ENCODE measurements at regions not wholly inside any gene's neighbourhood (a gene's known extent, or its start where the extent isn't known, plus 50 kb on each side); places are given as distances from the start of the nearest gene placed in this dataset.
"Not testable (repeated sequence)": the region's sequence is repeated elsewhere in the genome, so short reads cannot be mapped to it uniquely, and the experiment has no call there.

DNA sequence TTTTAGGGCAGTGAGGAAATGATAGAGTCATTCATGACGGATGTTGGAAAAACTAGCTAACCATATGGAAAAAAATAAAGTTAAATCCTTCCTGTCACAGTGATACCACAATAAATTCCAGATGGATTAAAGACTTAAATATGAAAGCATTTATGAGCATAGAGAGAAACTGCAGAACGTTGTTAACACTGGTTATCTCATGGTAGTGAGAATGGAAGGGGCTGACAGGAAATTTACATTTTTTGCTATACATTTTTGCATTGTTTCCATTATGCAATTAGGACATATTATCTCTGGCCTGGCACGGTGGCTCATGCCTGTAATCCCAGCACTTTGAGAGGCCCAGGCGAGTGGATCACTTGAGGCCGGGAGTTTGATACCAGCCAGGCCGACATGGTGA lies 130.5 kb upstream of the VOPP1 start:
- not testable (repeated sequence) for DNase-seq (ENCODE audit: low spot score)

DNA sequence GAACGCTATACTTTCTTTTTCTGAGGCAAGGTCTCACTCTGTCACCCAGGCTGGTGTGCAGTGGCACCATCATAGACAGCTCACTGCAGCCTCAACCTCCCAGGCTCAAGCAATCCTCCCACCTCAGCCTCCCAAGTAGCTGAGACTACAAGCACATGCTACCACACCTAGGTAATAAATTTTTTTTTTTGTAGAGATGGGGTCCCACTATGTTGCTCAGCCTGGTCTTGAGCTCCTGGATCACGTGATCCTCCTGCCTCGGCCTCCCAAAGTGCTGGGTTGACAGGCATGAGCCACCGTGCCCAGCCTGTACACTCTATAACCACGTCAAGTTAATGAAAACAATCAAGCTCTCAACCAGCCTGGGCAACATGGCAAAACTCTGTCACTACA lies 127.1 kb upstream of the VOPP1 start:
- DNase-seq (ENCODE audit: low spot score): not testable (repeated sequence)

DNA sequence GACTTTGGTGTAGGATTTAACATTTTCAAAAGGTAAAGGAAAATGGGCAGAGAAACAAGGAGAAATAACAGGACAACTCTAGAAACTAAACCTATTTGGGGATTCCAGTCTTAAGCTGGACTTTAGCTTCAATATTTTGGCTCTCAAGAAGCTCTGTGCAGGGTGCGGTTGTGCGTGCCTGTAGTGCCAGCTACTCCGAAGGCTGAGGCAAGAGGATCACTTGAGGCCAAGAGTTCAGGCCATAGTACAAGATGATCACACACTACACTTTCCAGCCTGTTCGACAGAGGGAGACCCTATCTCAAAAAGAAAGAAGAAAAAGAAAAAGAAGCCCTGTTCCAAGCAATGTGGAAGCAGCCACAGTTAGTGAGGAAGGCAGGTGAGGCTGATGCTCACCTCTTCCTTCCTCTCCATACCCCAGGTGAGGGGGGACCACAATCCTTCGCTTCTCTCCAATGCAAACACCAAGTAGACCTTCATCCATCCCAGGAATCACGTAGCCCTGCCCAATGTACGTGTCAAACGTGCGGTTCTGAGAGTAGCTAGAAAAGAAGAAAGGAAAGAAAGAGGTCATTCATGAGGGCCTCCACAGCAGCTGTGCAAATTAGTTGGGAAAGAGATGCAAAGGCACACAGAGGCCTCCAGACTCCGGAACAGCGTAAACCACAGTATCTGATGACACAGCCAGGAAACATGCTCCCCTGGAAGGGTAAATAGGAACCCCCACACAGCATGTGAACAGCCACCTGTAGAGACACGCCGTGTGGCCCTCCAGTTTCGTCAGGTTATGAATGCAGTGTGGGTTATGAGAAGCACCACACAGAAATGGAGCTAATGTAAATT lies 126.5 kb upstream of the VOPP1 start:
- not testable (repeated sequence) for DNase-seq (ENCODE audit: low spot score)

DNA sequence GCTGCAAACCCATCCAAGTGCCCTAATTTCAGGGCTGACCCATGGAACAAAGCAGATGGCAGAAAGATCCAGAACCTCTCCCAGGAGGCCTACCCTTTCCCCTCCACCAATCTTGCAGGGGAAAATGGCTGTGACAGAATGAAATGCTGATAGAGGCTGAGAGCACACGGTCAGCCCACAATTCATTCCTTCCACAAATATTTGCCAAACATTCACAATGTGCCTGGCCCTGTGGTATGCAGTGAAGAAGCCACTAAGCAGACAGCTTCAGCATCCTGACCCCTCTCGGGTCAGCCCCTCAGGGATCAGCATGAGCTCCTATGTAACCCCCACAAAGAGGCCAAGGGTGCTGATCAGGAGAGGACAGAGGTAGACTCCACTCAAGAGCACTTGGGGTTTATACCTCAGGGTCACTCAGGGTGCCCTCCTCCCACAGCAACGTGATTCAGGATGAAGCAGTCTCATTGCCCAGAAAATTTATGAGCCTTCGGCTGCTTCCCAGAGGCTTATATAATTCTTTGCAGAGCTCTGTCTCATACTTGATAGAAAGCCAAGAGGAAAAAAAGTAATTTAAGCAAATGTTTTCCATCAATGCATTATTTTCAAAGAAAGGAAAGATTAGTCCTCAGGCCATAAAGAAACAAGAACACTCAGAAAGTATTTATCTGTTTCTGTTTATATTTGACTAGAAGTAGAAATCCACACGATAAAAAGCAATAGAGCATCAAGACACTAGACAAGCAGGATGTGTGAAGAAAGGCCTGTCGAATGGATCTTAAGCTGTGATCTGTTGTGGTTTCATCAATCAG lies 123.8 kb upstream of the VOPP1 start:
- DNase-seq (ENCODE audit: low spot score): not testable (repeated sequence)

DNA sequence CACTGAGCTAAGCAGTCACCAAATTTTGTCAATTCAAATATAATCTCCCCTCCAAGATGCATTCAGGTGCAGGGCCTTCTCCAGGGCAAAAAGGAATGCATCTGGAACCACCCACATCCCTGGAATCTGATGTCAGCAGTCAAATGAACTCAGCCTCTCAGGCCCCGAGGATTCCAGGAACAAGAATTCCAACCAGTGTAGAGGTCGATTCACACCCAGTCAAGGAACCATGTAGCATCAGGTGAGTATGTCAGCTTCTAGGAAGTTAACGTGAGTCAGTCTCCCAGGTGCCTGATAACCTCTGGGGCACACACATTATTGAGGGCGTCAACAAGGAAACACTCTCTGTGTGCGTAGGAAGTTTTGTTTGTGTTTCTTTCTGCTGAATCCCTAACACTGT lies 122.2 kb upstream of the VOPP1 start:
- not testable (repeated sequence) for DNase-seq (ENCODE audit: low spot score)

DNA sequence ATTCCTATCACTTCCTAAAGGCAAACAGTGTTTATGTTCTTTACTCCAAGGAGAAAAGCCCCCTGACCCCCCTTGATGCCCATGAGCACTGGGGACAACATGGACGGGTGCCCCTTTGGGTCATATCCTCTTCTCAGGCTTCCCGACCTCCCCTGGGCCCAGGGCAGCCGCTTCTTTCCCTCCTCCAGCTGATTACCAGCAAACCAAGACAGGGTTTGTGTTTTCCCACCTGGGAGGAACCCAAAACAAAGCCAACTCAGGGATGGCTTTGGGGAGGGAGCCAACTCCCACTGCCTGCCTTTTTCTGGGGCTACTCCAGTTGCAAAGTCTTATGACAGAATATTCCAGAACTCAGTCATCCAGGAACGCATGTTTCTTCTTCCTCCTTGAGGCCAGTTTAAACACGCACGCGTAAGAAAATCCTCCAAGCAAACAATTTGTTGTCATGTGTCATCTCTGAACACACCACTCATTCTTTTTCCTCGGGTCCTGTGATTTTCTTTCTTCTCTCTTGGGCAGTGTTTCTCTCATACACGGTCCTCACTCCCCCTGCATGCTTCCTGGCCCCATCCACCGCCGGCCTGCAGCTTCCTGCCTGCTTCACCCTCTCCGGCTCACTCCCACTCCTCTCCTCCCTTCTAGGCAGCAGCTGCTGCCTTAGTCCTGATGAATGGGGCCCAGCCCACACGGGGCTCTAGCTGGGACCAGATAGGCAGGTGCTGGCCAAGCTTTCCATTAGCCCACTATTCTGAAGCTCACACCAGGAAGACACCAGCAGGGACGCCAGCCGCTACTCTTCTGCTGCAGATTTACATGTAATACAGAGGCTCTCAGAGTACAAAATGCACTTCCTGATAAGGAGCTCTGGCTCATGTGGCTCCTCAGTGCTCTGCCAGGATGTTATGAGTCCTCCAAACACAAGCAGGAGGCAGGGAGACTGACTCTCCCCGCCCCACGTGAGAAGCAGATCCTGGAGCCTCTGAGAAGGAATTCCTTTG lies 116.7 kb upstream of the VOPP1 start:
- DNase-seq (ENCODE audit: low spot score): not testable (repeated sequence)

DNA sequence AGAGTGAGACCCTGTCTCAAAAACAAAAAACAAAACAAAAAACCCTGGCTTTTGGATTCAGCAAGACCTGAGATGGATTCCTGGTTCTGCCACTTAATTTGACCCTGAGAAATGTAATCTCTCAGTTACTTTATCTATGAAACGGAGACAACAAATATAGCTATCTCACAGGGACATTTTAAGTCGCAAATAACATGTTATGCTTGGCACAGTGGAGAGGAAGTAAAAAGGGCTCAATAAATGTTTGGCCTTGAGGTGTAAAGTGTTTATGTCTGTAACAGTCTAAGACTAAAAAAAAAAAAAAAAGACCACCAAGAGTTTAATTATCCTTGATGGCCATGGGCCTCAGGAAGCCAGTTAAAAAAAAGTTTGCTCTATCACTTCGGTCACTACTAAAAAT lies 116.0 kb upstream of the VOPP1 start:
- not testable (repeated sequence) for DNase-seq (ENCODE audit: low spot score)

DNA sequence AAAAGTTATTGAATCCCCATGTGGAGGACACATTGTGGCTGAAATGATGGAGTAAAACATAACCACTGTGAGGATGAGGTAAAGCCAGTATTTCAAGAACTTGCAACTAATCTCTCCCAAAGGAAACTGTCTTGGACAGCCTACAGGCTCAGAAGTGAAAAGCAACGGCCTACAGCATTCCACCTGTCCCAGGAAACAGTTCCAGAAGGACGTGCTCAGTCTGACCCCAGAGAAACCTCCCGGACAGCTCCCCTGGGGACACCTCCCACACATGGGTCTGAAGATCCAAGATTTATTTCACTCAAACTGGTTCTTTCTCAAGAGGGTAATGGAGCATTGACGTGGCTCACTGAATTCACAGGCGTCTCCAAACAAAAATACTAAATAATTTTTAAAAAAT lies 115.0 kb upstream of the VOPP1 start:
- not testable (repeated sequence) for DNase-seq (ENCODE audit: low spot score)

DNA sequence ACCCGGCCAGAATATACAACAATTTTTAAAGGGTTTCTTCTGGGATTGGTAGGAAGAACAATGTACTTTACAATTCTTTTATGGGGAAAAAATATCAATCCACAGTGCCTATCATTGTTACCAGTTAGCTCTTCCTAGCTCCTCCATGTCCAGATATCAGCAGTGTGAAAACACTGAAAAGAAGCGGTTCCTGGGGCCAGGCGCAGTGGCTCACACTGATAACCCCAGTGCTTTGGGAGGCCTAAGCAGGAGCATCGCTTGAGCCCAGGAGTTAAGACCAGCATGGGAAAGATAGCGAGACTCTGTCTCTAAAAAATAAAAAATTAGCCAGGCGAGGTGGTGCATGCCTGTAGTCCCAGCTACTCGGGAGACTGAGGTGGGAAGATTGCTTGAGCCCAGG lies 114.5 kb upstream of the VOPP1 start:
- not testable (repeated sequence) for DNase-seq (ENCODE audit: low spot score)

DNA sequence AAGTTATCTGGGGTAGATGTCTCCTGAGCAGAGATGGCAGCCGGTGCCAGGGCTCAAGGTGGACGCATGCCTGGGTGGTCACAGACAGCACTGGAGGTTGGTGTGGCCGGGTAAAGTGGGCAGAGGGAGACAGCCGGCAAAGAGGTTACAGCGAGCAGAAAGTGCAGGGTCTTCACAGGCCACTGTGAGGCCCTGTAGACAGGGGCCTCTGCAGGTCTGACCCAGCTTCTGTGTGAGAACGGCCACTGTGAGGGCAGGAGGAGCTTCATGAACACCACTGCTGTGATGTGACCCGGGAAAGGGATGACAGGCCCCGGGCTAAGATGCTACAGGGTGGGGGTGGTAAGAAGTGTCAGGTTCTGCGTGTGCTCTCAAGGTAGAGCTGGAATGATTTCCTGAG lies 111.2 kb upstream of the VOPP1 start:
- not testable (repeated sequence) for DNase-seq (ENCODE audit: low spot score)

DNA sequence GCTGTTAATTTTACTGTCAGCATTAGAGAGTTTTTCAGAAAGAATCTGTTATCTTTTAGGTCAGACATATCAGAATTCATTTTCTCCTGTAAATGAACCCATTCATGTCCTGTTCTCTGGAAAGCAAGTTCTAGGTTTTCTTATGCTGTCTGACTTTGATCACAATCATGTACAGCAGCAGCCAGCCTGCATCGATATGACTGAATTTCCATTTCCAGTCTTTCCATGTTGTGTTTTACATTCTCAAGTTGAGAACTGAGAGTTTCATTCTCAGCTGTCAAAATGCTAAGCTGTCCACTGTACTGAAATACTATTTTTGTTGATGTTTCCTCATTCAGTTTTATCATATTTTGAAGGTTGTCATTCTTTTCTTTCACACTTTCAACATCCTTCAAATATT lies 103.3 kb upstream of the VOPP1 start:
- DNase-seq (ENCODE audit: low spot score): not testable (repeated sequence)

DNA sequence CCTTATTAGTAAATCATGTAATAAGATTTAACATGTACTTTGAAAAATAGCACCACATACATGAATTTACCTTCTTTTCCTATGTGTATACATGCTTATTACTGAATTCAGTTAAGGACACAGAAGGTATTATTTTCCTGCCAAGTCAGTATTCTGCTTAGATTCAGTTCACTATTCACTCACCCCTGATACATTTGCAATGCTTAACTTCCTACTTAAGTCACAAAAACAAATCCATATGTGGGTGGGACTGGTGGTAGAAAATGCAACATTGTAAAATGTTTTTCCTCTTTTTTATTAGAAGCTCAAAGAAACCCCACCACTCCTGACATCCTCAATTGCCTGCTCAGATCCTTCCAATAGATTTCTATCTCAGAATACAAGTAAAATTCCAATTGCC lies 101.2 kb upstream of the VOPP1 start:
- DNase-seq (ENCODE audit: low spot score): not testable (repeated sequence)

DNA sequence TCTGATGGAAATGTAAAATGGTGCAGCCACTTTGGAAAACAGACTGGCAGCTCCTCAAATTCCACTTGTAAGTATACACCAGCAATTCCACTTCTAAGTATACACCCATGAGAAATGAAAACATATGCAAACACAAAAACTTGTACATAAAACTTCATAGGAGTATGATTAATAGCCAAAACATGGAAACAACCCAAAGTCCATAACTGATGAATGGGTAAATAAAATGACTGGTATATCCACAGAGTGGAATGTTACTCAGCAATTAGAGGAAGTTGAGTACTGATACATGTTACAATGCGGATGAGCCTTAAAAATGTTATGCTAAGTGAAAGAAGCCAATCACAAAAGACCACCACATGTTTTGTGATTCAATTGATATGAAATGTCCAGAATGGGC lies 99.8 kb upstream of the VOPP1 start:
- DNase-seq (ENCODE audit: low spot score): not testable (repeated sequence)

DNA sequence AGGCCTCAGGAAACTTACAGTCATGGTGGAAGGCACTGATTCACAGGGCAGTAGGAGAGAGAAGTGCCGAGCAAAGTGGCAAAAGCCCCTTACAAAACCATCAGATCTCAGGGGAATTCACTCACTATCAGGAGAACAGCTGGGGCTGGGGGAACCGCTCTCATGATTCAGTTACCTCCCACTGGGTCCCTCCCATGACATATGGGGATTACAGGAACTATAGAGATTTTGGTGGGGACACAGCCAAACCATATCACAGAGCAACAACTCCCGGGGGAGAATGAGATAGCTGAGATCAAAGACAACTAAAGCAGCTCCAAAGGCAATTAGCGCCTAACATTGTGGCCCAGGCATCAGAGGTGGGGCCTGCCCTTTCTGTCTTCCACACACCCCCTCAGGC lies 85.4 kb upstream of the VOPP1 start:
- DNase-seq (ENCODE audit: low spot score): no peak

DNA sequence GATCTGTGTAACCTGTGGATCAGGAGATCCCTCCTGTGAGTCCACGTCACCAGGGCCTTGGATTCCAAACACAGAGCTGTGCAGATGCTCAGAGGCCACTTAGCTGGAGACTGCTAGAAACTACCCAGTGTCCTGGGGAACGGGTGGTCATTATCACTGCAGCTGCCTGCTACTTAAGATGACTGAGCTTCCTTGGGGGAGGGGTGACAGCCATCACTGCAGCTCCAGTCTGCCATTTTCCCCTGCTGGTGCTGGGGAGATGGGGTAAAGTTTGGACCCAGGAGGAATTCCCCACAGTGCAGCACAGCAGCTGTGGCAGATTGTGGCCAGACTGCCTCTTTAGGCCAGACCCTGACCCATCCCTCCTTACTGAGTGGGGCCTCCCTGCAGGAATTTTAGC lies 78.8 kb upstream of the VOPP1 start:
- DNase-seq (ENCODE audit: low spot score): no peak

DNA sequence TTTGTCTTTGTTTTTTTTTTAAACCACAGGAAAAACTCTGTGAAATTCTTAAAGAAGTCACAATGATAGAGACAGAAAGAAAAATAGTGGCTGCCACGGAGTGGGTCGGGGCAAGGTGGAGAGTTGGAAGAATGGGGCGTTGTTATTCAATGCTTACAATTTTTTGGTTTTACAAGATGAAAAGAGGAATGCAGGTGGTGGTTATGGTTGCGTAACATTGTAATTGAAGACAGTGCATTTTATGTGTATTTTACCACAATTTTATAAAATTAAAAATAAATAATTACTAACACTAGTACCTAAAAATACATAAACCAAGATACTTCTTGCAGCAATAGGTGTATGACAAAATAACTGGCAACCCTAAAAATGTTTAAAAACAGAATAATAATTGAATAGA lies 76.9 kb upstream of the VOPP1 start:
- no peak for DNase-seq (ENCODE audit: low spot score)

DNA sequence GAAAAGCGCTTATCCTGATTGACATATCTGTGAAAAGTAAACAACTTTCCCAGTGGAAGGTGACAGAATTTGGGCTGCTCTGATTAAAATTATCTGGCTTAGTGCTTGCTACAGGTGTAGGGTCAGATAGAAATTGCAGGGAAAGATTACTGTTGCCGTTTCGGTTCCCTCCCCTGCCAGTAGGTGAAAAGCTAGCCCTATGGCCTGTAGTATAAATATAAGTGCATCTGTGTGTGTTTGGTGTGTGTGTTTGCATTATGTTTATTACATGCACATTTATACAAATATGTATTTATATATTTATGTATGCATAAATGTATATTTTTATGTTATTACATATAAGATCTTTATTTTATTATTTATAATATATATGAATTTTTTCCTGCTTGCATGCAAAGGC lies 72.3 kb upstream of the VOPP1 start:
- no peak for DNase-seq (ENCODE audit: low spot score)

DNA sequence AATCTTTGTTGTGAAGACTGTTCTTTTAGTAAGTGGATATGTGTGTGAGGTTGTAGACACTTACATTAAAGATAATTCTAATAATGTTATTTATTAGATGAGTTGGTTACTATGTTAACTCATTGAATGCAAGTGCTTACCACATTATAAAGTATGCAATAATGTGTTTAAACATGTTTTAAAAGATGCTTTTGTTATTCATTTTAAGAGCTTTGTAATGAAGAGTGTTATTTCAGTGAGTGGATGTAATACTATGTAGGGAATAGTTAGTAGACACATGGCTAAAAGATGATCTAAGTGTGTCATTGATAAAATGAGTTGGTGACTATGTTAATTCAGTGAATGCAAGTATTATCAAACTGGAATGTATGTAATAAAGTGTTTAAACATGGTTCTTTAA lies 70.0 kb upstream of the VOPP1 start:
- DNase-seq (ENCODE audit: low spot score): no peak

DNA sequence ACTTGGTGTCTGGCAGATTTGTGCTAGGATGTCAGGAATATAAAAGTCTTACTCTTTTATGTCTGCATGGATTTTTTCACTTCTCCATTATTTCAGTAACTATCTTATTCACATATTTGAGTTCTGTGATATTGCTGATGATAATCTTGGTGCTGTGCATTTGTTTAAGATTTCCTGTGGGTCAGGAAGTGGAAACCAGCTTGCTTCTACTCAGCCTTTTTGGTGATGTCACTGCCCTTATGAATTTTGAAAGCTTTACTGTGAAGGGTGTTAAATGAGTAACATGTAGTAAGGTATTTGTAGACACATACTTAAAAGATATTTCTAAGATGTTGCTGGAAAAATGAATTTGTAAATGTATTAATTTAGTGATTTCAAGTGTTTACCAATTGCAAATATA lies 69.5 kb upstream of the VOPP1 start:
- no peak for DNase-seq (ENCODE audit: low spot score)

DNA sequence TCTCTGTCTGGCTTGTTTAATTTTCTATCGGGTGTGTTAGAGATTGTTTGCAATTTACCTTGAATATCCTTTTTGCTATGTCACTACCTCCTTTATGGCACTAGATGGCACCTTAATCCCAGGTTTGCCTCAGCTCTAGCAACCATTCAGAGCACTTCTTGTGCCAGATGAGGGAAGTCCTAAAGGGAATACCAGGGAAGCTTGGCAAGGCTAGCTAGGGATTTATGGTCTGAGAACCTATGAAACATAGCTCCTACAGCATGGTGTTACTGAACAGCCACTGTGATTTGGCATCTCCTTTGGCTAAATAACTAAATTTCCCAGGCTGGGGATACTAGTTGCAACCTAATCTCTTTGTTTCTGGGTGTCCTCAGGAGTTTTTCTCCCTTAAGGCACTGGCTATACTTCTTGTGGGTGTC lies 69.0 kb upstream of the VOPP1 start:
- peak; percentile 61 for DNase-seq (ENCODE audit: low spot score)

DNA sequence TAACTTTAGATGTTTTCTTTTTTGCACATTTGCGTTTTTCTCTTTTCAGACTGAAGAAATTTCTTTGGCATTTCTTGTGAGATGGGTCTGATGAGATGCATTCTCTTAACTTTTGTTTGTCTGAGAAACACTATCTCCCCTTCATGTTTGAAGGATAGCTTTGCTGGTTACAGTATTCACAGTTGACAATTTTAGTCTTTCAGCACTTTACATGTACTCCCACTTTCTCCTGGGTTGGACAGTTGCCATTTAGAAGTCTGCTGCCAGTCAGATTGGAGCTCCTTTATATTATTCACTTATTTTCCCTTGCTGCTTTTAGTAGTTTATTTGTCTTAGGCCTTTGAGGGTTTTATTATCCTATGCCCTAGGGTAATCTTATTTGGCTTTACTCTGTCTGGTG lies 67.3 kb upstream of the VOPP1 start:
- DNase-seq (ENCODE audit: low spot score): no peak

DNA sequence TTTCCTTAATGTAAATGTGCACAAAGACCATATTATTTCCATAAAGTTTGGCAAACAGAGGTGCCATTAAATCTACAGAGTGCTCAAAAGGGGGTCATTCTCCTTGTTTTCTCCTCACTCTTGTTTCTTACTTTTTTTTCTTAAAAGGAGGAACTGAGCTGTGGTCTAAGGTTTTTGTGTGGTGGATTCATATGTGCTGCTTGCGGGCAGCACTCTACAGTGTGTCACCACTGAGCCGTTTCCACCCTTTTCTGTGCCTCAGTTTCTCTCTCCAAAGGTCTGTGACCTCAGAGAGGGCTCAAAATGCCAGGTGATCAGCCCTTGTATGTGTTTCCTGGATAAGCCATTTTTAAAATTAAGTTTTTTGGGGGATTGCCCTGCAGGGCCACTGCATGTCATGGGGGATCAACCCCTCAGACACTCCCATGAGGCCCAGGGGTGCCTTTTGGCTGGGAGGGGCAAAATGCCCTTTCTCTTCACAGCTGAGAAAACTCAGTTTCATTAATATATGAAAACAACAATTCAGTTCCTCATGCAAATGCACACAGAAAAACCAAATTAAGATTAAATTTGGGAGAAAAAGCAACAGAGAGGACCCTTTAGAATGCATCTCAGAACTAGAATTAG lies 56.9 kb upstream of the VOPP1 start:
- no peak for DNase-seq (ENCODE audit: low spot score)

Measured in iPS-NIHi11 (cell line).